Medulla oblongata (tissue), 1 donor: ENCODE measurements at regions not wholly inside any gene's neighbourhood (a gene's known extent, or its start where the extent isn't known, plus 50 kb on each side); places are given as distances from the start of the nearest gene placed in this dataset.

Source experiments
- DNase-seq: peaks from one replicate; pipeline ENCODE4 v3.0.0-alpha.2; 2015; ENCODE audit errors: extremely low spot score

DNA sequence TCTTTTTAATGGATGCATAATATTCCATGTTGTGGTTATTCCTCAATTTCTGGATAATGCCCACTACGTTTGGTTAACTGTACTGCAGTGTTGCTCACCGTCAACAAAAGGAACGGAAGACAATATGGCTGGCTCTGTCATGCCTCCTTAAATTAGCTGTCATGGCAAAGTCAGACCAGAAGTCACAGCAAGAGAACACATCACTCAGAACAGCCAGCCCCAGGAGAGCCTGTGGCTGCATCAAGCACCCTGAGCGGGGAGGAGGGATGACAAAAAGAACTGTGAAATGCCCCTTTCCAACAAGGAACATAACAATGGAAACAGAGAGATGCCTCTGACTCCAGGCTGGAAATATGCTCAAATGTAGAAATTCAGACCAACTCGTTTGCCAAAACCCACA is 366.0 kb upstream of the ZNF507 start:
- DNase-seq = no peak

DNA sequence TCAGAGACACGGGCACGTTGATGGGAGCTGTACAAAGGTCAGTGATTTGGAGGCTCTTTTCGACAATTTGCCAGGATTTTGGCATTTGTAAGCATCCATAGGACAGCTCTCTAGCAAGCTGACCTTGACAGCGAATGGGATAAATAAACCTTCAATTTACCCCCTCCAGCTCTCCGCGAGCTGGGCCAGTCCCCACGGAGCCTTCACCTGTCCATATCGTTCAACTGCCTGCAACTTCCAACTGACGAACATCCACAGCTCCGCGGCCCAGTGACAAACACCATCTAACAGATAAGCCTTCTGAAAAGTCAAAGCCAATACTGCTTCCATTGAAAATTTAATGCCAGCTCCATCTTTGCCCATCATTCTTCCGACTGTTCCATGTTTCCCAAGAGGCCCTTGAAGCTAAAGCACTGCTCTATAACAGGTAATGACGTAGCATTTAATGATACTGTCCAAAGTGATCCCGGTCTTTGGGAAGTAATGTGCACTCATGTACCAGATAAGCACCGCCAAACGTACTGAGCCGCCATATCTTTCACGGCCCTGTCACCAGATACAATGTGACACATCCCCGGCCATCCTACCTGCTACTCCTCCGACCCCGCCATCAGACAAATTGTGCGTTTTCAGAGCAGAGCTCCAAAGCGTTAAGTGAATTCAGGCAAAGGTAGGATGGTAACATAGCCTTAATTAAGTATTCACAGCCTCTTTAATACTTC is 365.3 kb upstream of the ZNF507 start:
- no peak for DNase-seq

DNA sequence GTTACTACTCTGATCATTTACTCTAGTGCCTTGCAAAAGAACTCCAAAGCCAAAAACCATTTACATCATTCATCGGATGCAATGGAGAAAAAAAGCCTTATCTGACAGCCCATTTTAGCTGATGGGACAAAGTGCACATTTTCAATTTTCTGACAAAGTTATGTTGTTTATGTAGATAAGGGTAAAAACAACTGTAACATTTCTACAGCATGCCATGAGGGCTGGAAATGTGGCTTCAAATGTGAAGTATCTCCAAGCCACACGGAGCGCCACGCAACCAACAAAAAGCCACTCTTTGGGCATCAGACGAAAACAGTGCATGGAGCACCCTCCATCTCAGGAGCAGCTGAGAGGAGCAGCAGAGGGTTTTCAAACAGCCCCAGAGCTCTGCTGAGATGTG is 364.6 kb upstream of the ZNF507 start:
- no peak for DNase-seq

DNA sequence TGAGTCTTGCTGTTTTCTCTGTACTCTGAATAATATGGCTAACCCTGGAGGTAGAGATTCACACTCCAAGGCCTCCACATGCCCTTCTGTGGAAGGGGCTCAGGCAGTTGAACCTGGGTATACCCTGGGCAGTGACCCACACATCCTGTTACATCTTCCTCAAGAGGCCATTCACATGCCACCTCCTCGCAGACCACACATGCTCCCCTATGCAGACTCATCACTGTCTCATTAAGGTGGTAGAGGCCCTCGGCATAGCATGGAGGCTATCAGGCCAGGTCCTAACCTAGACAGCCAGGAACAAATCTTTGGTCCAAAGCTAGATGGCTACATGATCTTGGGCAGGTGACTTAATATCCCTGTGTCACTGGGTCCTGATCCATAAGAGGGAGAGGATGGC is 363.9 kb upstream of the ZNF507 start:
- DNase-seq = no peak

DNA sequence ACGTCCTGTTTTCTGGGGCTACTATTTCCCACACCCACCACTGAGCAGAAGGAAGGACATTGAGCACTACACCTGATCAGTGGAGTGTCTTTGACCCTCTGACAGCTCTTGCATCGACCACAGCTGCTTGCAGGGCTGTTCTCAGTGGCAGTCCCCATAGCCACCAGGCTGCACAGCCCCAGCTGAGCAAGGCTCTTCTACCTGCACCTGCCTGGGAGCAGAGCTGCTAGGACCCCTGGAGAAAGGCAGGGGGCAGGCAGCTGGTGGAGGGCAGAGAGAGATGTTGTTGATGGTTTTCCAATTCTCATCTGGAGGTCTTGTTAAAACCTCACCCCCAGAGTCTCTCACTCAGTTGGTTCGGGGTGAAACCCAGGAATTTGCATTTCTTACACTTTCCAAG is 361.8 kb upstream of the ZNF507 start:
- no peak for DNase-seq

DNA sequence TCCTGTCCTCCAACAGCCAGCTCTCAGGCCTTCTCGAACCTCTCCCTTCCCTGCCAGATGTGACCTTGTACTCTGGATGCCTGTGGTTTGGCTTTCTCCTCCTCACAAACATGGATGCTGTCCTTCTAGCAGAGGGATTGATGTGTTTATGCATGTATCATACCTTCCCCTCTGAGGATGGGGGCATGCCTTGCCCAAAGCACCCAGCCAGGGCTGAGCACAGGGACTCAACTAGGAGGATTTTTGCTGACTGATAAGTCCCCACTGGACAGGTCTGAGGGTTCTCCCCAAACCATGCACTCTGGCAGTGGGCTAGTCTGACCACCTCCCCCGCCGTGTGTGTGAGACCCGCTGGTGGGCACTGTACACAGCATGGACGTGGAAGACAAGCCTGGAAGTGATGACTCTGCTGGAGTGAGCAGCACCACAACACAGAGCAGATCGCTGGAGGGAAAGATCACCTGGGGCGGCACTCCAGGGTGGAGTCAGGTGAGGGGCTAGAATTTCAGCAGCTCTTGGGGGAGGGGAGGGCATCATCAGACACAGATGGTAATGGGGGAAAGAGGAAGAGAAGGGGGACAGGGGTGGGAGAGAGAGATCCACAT is 360.3 kb upstream of the ZNF507 start:
- no peak for DNase-seq

DNA sequence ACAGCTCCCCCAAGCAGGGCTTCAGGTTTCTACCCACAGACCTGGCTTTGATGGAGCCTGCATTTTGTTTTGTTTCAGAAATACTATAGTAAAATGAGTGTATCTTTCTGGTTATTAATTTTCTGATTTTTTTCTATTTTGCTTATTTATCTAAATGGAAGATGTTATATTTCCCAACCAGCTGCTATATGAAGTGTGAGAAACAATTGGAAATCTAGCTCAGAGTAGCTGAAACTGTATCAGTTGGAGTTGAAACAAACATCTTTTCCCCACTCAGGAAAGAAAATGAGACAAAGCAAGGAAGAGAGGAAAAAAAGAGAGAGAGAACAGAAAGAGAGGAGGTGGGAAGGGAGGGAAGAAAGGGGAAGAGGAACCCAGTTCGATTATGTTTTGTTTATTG is 358.5 kb upstream of the ZNF507 start:
- DNase-seq = no peak

DNA sequence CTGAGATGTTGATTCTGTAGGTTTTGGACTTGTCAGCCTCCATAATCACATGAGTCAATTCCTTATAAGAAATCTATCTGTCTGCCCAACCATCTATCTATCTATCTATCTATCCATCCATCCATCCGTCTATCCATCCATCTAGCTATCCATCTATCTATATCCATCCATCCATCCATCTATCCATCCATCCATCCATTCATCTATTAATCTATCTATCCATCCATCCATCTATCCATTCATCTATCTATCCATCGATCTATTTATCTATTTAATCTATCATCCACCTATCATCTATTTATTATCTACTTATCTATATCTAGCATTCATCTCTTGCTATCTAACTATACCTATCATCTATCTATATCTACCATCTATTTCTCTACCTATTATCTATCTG is 357.2 kb upstream of the ZNF507 start:
- no peak for DNase-seq

DNA sequence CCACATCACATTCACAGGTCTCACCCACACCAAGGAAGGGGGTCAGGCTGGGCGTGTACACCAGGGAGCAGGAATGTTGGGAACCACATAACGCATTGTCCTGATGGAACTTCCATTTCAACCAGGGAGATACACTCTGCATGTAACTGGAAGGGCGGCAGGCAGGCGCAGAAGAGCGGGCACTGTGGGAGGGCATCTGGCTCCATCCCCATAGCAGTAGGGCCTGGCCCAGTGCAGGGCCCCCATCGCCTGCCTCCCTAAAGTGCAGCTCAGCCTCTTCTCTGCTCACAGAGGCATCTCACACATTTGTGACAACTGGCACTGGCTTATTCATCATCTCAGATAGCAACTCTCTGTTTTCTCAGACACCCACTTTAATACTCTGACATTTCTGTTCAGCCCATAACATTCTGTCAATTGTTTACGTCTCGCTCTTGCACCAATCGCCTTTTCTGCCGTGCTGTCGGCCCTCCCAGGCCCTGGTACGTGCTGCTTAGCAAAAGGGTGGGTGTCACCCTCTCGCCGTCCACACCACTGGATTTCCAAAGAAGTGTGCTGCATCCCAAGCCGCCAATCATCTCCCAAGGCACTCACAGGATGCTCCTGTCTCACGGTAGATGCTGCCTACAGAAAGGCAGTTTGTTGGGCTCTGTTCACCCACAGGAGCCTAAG is 353.3 kb upstream of the ZNF507 start:
- no peak for DNase-seq

DNA sequence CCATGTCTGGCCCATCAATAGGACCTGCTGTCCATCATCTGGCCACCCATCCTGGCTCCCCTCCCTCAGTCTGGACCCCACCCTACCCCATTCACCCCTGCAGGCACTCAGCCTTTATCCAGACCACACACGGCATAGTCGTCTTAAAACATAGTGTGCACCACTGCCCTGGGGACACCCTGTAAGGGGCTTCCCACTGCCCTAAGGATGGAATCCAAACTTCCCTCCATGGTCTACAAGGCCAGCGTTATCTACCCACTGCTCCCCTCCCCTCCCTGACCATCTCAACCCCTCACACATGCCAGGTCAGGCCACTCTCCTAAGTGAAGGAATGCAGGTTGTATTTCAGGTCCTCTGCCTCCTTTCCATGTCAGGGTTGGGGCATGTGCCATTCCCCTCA is 352.7 kb upstream of the ZNF507 start:
- no peak for DNase-seq

DNA sequence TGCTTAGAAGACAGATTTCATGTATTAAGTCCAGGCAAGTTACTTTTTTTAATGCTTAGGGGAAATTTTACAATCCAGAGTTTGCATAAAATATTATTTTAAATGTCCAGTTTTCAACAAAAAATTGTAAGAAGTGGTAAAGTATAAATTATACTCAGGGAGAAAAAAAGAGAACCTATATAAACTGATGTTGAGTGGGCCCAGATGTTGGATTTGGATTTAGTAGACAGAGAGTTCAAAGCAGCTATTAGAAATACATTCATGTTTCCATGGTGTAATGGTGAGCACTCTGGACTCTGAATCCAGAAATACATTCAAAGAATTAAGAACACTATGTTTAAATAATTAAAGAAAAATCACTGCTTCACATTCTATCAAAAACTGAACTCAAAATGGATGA is 349.9 kb upstream of the ZNF507 start:
- DNase-seq = no peak

DNA sequence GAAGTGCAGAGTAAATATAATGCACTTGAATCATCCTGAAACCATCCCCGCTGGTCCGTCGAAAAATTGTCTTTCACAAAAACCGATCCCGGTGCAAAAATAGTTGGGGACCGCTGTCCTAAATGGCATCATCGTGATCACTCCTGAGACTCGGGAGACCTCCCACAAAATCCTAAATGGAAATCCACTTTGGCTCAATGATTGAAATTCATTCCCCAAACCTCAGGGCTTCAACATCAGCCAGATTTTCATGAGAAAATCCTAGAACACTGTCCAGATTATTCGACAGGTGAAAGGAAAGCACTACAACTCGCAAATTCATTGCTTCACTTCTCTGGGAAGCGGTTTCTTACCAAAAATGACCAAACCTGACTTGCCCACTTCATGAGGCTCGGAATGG is 335.3 kb upstream of the ZNF507 start:
- no peak for DNase-seq

DNA sequence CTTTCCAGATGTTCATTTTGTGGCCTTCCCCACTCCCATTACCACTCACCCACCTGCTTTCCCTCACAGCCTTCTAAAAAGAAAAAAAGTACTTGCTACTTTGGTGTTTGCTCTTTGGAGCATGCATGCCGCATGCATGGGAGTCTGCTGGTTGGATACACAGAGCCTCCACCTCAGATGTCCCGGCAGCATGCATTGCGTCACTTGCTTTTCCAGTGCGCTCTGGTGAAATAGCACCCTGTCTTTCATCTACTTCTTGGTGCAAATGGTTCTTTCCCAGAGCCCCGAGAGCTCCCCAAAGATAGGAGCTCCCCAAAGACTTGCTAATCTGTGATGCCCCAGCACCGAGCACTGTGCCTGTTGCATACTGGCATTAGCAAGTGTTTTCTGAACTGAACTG is 333.2 kb upstream of the ZNF507 start:
- DNase-seq = no peak

DNA sequence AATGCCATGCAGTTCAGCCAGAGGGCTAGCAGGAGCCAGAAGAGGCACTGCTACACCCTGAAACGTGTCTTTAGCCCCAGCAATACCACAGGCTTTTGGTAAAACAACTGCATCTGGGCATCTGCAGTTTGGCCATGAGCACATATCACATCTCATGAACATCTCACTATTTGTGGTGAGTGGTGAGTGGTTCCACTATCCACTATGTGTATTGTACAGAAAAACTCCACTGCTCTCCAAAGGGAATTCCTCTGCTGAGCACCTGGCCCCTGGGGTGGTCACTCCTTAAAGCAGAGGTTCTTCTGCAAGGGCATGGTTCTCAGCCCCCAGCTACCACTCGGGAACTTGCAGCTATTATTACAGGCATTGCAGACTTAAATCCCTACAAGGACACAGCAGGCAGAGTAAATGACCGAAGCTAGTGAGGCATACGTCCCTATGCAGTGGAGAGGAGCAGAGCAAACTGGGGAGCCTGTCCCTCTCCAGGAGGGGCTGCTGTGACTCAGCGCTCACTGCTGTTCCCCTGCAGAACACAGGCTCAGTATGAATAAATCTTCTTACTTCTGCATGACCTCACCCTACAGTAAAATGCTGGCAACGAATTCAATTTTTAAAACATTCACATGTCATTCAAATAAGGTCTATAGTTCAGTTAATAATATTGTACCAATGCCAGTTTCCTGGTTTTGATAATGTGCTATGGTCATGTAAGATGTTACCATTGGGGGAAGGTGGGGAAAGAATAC is 332.4 kb upstream of the ZNF507 start:
- DNase-seq = no peak

DNA sequence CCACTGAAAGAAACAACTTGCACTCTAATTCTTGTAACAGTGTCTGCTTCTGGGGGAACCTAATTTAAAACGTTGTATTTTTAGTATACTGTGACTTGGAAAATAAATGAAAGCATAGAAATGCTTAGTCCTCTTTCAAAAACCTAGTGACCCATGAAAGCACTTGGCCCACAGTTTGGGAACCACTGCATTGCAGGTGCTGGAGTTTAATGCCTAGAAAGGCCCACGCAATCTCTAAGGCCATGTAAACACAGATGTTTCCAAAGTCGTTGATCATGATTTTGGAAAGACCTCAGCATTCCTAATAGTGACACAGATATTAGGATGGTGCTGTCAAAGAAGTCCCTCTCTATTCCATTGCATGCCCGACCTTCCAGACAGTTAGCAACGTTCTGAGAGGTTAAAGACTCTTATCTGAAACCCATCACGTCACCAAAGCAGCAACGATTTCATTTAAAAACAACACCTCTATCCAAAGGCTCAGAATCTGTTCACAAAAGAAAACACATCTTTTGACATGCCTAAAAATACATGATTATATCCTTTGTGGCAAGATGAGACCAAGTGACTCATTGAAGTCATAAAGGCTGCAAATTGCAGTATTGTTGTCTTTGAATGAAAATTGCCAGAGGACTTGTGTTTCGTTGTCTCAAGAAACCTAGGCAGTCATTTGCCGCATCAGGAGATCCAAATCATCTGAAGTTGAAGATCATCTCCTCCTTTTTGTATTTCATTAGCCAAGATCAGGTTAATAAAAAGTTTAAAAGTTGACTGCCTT is 328.0 kb upstream of the ZNF507 start:
- no peak for DNase-seq

DNA sequence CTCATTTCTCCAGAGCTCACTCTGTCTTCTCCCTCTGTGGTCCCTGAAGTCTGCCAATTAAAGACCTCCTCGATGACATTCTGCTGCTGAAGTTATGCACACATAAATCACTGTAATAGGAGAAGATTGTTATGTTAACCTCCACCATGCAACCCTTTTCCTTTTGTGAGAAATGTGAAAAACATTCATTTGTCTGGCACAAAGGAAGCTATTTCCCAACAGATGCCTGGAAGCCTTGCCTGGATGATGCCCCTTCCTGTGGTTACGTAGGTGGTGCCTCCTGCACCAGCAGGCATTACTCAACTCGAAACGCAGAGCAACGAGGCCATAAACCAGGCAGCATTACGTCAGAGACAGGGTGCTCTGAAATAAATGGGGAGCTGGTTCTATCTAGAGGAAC is 327.4 kb upstream of the ZNF507 start:
- no peak for DNase-seq

DNA sequence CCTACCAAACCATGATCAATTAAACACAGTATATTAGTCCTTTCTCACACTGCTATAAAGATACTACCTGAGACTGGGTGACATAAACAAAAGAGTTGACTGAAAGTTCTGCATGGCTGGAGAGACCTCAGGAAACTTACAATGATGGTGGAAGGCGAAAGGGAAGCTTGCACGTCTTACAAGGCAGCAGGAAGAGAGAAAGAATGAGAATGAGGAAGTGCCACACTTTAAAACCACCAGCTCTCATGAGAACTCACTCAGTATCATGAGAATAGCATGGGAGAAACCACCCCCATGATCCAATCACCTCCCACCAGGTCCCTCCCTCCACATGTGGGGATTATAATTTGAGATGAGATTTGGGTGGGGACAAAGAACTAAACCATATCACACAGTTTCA is 324.9 kb upstream of the ZNF507 start:
- no peak for DNase-seq

DNA sequence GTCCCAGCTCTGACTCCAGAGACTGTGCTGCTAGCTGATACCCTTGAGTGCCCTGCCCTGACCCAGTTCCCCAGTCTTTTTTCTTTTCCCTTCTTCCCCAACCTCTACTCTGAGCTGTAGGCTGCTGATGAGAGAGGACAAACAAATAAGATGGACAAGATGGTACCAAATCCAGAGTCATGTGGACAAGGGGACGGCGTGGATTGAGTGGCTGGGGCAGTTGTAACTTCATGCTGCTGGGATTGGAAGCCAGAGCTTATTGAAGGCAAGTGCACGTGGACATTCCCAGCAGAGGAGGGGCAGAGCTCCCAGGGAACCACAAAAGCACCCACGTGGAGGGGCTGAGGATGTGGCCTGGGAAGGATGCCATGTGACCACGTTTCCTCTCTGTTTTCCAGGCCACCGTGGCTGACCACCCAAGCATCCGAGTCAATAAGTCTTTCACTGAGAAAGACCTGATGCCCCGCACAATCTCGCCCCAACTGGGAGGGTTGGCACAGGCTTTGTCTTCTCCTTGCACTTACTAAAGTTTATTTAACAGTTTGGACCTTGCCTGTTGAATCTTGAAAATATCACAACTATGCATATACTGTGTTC is 323.3 kb upstream of the ZNF507 start:
- DNase-seq = no peak

DNA sequence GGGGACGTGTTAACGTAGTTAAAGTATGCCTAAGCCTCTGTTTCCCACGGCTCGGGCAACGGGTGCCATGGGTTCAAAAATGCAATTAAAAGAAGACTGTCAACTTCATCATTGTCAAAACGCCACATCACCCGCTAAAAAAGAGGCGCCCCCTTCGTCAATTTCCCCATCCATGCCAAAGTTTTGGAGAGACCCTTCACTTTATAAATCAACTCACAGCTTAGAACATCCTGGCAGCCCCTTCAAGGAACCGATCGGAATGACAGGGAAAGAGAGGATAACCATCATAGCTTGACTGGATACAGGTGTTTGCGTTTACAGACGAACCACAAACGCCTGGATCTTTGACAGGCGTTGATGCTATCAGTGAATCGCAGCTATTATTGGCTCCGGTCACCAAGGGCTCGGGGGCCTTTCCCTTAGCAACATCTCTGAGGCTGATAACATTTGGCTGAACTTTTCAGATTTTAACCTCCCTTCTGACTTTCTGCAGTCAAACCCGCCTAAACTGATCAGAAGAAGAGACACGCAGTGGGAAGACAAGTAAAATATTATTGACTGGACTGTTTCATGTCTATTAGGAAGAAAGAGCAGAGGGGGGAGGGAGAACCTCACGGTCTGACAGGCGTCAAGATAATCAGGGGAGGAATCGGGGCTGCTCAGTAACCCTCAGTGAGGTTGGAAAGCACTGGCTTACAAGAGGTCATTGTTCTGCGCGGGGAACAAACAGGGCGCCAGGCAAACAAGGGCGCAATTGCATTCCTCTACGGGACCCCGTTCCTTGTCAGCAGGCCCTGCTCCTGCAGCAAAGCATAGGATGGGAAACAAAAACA is 322.5 kb upstream of the ZNF507 start:
- peak; percentile 5 for DNase-seq

DNA sequence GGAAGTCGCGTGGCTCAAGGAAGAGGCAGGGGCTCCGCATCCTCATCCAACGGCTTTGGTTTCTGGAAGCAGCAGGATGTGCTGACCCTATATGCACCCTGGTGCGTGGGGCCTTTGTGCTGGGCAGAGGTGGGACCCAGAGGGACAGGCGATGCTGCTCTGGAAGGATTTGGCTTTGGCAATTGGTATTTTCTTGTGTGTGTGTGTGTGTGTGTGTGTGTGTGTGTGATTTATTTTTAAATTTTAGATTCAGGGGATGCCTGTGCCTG is 321.9 kb upstream of the ZNF507 start:
- no peak for DNase-seq

DNA sequence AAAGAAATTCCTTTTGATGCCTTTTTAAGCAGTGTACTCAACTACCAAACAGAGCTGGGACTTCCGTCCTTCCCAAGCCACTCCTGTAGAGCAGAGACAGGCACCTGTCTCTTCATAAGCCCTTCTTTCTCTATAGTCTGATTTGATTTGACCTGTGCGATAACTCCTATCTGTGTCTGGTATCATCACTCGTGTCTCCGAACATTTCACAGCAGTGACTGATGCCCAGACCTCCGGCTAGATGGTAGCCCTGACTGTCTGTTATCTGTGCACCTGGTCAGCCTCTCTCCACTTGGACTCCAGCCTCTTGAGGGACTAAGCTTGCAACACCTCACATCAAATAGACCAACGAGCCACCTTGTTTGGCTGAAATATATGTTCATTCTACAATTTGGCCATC is 316.2 kb upstream of the ZNF507 start:
- no peak for DNase-seq
